SK-N-SH (cell line): ENCODE measurements at regions not wholly inside any gene's neighbourhood (a gene's known extent, or its start where the extent isn't known, plus 50 kb on each side); places are given as distances from the start of the nearest gene placed in this dataset.

Experiments
- EP300 ChIP-seq, 2 experiments: IDR thresholded peaks; 2 replicates each; pipeline versions ENCODE4 v1.4.0 to v1.6.1; 2012; ENCODE audit warnings: borderline replicate concordance in 1 of 2, low read depth in 1 of 2, low read length in 1 of 2
- EZH2phosphoT487 ChIP-seq: fragments of 200-600 bp; sonication (generic); IDR thresholded peaks from 2 replicates; pipeline ENCODE4 v1.6.1; 2017; ENCODE audit warnings: low read depth, mixed run types, mild to moderate bottlenecking, antibody characterized with exemption, moderate library complexity, borderline replicate concordance
- TCF12 ChIP-seq: IDR thresholded peaks from 2 replicates; pipeline ENCODE4 v1.4.0; 2012
- YY1 ChIP-seq: IDR thresholded peaks from 2 replicates; pipeline ENCODE4 v1.4.0; 2012; ENCODE audit warnings: low read depth, mild to moderate bottlenecking
- TF ChIP-seq, protein P1 (sequence below): fragments of 200-600 bp; sonication (generic); IDR thresholded peaks from 2 replicates; pipeline ENCODE4 v1.6.1; 2017; ENCODE audit warnings: antibody characterized with exemption, mild to moderate bottlenecking, moderate library complexity
- TF ChIP-seq, protein P2 (sequence below): IDR thresholded peaks from 2 replicates; pipeline ENCODE4; 2012
- TF ChIP-seq, protein P3 (sequence below): IDR thresholded peaks from 2 replicates; pipeline ENCODE4 v1.6.1; 2012; ENCODE audit warnings: mild to moderate bottlenecking, low read depth, low read length, moderate library complexity

DNA sequence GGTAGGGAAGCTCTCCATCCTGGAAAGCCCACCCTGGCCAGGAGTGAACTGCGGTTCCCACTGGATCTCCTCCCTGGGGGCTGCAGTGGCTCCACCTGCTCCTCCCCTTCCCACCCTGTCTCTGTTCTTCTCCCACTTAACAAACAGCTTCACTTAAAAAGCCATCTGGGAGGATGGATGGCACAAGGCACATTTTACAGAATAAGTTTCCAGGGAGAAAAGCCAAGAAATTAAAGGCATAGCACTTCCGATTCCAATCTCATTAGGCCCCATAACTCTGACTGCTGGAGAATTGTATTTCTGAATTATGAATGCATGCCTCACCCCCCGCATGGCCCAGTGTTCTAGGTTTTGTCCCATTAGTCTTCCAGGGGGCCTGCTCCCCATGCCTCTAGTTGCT lies 718.3 kb downstream of the PTPRU start:
- TF ChIP-seq, protein P1, sequence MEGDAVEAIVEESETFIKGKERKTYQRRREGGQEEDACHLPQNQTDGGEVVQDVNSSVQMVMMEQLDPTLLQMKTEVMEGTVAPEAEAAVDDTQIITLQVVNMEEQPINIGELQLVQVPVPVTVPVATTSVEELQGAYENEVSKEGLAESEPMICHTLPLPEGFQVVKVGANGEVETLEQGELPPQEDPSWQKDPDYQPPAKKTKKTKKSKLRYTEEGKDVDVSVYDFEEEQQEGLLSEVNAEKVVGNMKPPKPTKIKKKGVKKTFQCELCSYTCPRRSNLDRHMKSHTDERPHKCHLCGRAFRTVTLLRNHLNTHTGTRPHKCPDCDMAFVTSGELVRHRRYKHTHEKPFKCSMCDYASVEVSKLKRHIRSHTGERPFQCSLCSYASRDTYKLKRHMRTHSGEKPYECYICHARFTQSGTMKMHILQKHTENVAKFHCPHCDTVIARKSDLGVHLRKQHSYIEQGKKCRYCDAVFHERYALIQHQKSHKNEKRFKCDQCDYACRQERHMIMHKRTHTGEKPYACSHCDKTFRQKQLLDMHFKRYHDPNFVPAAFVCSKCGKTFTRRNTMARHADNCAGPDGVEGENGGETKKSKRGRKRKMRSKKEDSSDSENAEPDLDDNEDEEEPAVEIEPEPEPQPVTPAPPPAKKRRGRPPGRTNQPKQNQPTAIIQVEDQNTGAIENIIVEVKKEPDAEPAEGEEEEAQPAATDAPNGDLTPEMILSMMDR, result no peak
- TF ChIP-seq YY1 (no peak), EP300 (IDR thresholded peaks at IDR 0.05; ENCODE audit: borderline replicate concordance in 1 of 2, low read depth in 1 of 2, low read length in 1 of 2) (no peak), TCF12 (no peak), EZH2phosphoT487 (no peak)
- TF ChIP-seq, protein P2, sequence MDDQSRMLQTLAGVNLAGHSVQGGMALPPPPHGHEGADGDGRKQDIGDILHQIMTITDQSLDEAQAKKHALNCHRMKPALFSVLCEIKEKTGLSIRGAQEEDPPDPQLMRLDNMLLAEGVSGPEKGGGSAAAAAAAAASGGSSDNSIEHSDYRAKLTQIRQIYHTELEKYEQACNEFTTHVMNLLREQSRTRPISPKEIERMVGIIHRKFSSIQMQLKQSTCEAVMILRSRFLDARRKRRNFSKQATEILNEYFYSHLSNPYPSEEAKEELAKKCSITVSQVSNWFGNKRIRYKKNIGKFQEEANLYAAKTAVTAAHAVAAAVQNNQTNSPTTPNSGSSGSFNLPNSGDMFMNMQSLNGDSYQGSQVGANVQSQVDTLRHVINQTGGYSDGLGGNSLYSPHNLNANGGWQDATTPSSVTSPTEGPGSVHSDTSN, result no peak
- TF ChIP-seq, protein P3, sequence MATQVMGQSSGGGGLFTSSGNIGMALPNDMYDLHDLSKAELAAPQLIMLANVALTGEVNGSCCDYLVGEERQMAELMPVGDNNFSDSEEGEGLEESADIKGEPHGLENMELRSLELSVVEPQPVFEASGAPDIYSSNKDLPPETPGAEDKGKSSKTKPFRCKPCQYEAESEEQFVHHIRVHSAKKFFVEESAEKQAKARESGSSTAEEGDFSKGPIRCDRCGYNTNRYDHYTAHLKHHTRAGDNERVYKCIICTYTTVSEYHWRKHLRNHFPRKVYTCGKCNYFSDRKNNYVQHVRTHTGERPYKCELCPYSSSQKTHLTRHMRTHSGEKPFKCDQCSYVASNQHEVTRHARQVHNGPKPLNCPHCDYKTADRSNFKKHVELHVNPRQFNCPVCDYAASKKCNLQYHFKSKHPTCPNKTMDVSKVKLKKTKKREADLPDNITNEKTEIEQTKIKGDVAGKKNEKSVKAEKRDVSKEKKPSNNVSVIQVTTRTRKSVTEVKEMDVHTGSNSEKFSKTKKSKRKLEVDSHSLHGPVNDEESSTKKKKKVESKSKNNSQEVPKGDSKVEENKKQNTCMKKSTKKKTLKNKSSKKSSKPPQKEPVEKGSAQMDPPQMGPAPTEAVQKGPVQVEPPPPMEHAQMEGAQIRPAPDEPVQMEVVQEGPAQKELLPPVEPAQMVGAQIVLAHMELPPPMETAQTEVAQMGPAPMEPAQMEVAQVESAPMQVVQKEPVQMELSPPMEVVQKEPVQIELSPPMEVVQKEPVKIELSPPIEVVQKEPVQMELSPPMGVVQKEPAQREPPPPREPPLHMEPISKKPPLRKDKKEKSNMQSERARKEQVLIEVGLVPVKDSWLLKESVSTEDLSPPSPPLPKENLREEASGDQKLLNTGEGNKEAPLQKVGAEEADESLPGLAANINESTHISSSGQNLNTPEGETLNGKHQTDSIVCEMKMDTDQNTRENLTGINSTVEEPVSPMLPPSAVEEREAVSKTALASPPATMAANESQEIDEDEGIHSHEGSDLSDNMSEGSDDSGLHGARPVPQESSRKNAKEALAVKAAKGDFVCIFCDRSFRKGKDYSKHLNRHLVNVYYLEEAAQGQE, result no peak
